IMR-90 (cell line): ENCODE measurements at regions not wholly inside any gene's neighbourhood (a gene's known extent, or its start where the extent isn't known, plus 50 kb on each side); places are given as distances from the start of the nearest gene placed in this dataset.

Experiments used
- CTCF ChIP-seq: conservative IDR thresholded peaks from 2 replicates; pipeline ENCODE4 v1.5.1; 2012; ENCODE audit warnings: mild to moderate bottlenecking, low read depth, low read length, improper control_type of control experiment
- POLR2A ChIP-seq: IDR thresholded peaks from 2 replicates; pipeline ENCODE4 v1.6.1; 2012; ENCODE audit warnings: mild to moderate bottlenecking, low read depth, low read length
- RAD21 ChIP-seq: IDR thresholded peaks from 2 replicates; pipeline ENCODE4 v1.6.1; 2012; ENCODE audit warnings: low read length, improper control_type of control experiment

- TF ChIP-seq CTCF (no peak), RAD21 (no peak), POLR2A (no peak)
Observed at GRCh38 chr12:86435053-86435452, 178.9 kb upstream of the MGAT4C start.
